ENCODE measurements at regions not wholly inside any gene's neighbourhood (a gene's known extent, or its start where the extent isn't known, plus 50 kb on each side); places are given as distances from the start of the nearest gene placed in this dataset.

GRCh38 chr1:114298008-114298407 lies 144.3 kb upstream of the SYT6 start:
- TF ChIP-seq CTCF (IDR thresholded peaks at IDR 0.05), result no peak
- TF ChIP-seq POLR2A (IDR thresholded peaks at IDR 0.05), result no peak
- Histone ChIP-seq H3K4me1 (replicated peaks in 1 of 2) (no peaks in the 10 kb centered on the region), H3K27me3 (no peaks in the 10 kb centered on the region), H3K4me3 (no peak overlapping the region), H3K27ac (no peak overlapping the region), H3K9me3 (replicated peaks in 1 of 3) (no peaks in the 10 kb centered on the region), H3K36me3 (replicated peaks in 1 of 2) (no peaks in the 10 kb centered on the region)
- WGBS, 4 donors, result 83 to 92% (median 87%) methylated on average over 12 of the region's 12 CpGs
- DNase-seq, result no peak
- intact Hi-C loops (cut with DNase I), result no loop called here

GRCh38 chr1:114296413-114296812 lies 142.7 kb upstream of the SYT6 start:
- intact Hi-C loops (cut with DNase I), result no loop called here
- no peak overlapping the region for H3K4me3 ChIP-seq
- no peak overlapping the region for H3K27ac ChIP-seq
- DNase-seq, result no peak
- no peaks in the 10 kb centered on the region for H3K9me3 ChIP-seq (replicated peaks in 1 of 3)
- WGBS, 4 donors, result 83 to 94% (median 88%) methylated on average over 4 of the region's 4 CpGs
- H3K36me3 ChIP-seq (replicated peaks in 1 of 2), result no peaks in the 10 kb centered on the region
- H3K27me3 ChIP-seq, result no peaks in the 10 kb centered on the region
- no peak for TF ChIP-seq CTCF (IDR thresholded peaks at IDR 0.05)
- no peak for TF ChIP-seq POLR2A (IDR thresholded peaks at IDR 0.05)
- no peaks in the 10 kb centered on the region for H3K4me1 ChIP-seq (replicated peaks in 1 of 2)

- Histone ChIP-seq H3K9me3 (replicated peaks in 1 of 3) (no peaks in the 10 kb centered on the region), H3K4me1 (replicated peaks in 1 of 2) (no peaks in the 10 kb centered on the region), H3K27me3 (no peaks in the 10 kb centered on the region), H3K4me3 (no peak overlapping the region), H3K36me3 (replicated peaks in 1 of 2) (no peaks in the 10 kb centered on the region), H3K27ac (no peak overlapping the region)
- no peak for TF ChIP-seq POLR2A (IDR thresholded peaks at IDR 0.05)
- no peak for TF ChIP-seq CTCF (IDR thresholded peaks at IDR 0.05)
- intact Hi-C loops (cut with DNase I), result no loop called here
- WGBS, 4 donors, result 45 to 66% (median 56%) methylated on average over 6 of the region's 6 CpGs
- no peak for DNase-seq
Measured at GRCh38 chr1:114295321-114295720, 141.7 kb upstream of the SYT6 start.

- H3K27ac ChIP-seq, result no peak overlapping the region
- 90 to 95% (median 93%) methylated on average over 2 of the region's 2 CpGs for WGBS, 4 donors
- no peaks in the 10 kb centered on the region for H3K36me3 ChIP-seq (replicated peaks in 1 of 2)
- intact Hi-C loops (cut with DNase I), result no loop called here
- H3K27me3 ChIP-seq, result no peaks in the 10 kb centered on the region
- no peak for TF ChIP-seq CTCF (IDR thresholded peaks at IDR 0.05)
- TF ChIP-seq POLR2A (IDR thresholded peaks at IDR 0.05), result no peak
- no peaks in the 10 kb centered on the region for H3K9me3 ChIP-seq (replicated peaks in 1 of 3)
- H3K4me3 ChIP-seq, result no peak overlapping the region
- no peak for DNase-seq
- H3K4me1 ChIP-seq (replicated peaks in 1 of 2), result no peaks in the 10 kb centered on the region
Measured at GRCh38 chr1:114292835-114293234, 139.2 kb upstream of the SYT6 start.

Data from adrenal gland (tissue), 9 donors.